Breast epithelium (tissue), 4 donors: ENCODE measurements at regions not wholly inside any gene's neighbourhood (a gene's known extent, or its start where the extent isn't known, plus 50 kb on each side); places are given as distances from the start of the nearest gene placed in this dataset.

Source experiments
- DNase-seq, 2 donors: peaks; one replicate each; pipeline ENCODE4 v3.0.0-alpha.2; 2019; ENCODE audit warnings: low spot score in 2 of 2
- H3K27ac ChIP-seq, 2 donors: fragments of 200-600 bp; sonication (generic) in 1 of 2; one replicate each; pipeline ENCODE4 v1.5.1; 2016 to 2019; ENCODE audit warnings: mild to moderate bottlenecking in 1 of 2
- H3K27me3 ChIP-seq, 2 donors: fragments of 200-600 bp; sonication (generic) in 1 of 2; one replicate each; pipeline versions ENCODE4 v1.5.1 to v1.6.0; 2017 to 2019; ENCODE audit warnings: control low read depth in 1 of 2, mild to moderate bottlenecking in 1 of 2
- H3K36me3 ChIP-seq: fragments of 200-600 bp; one replicate; pipeline ENCODE4 v1.5.1; 2019
- H3K4me1 ChIP-seq, 2 donors: fragments of 200-600 bp; sonication (generic); one replicate each; pipeline ENCODE4 v1.5.1; 2016 to 2019; ENCODE audit warnings: control low read depth in 1 of 2
- H3K4me3 ChIP-seq, 3 donors: fragments of 200-600 bp; sonication (generic); 1 replicate in 2 of 3; 2 replicates in 1 of 3; pipeline ENCODE4 v1.5.1; 2016 to 2019; ENCODE audit warnings: mild to moderate bottlenecking in 3 of 3, moderate library complexity in 2 of 3
- H3K9me3 ChIP-seq, 2 donors: fragments of 200-600 bp; sonication (generic) in 1 of 2; one replicate each; pipeline ENCODE4 v1.5.1; 2016 to 2019; ENCODE audit warnings: control low read depth in 1 of 2
- POLR2A ChIP-seq: fragments of 450-650 bp; IDR thresholded peaks from one replicate; pipeline ENCODE4 v1.6.1; 2016; ENCODE audit warnings: antibody characterized with exemption, mild to moderate bottlenecking, moderate library complexity
- POLR2AphosphoS5 ChIP-seq, 3 donors: sonication (generic); formaldehyde crosslinking; IDR thresholded peaks; one replicate each; pipeline ENCODE4 v1.6.1; 2017; ENCODE audit warnings: antibody characterized with exemption in 3 of 3
- intact Hi-C: fragments of 100-400 bp; cut with DNase I; formaldehyde crosslinking; loops from one replicate; pipeline ENCODE4 v1.15.1; 2023; ENCODE audit warnings: low total_unique reads
- TF ChIP-seq, protein P1 (sequence below), 3 donors: fragments of 450-650 bp; IDR thresholded peaks; one replicate each; pipeline ENCODE4 v1.5.1; 2016 to 2017; ENCODE audit warnings: antibody characterized with exemption in 3 of 3, mild to moderate bottlenecking in 3 of 3, moderate library complexity in 3 of 3

DNA sequence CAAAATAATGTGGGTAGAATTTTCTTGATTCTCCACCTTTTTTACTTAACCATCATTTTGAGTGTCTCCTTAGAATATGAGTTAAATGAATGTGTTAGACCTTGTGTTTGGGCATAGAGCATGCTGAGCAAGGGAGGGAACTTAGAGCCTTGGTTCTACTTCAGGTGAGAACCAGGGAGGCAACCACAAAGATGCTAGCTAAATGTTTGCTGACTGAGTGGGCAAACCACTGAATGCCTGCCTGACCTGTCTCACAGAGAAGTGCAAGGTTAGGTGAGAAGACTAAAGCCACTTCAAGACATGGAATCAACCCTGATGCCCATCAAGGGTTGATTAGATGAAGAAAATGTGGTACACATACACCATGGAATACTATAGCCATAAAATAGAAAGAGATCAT, 242.6 kb upstream of the ZNF32 start:
- Histone ChIP-seq H3K36me3 (no peaks in the 10 kb centered on the region), H3K27ac (no peak overlapping the region), H3K9me3 (no peaks in the 10 kb centered on the region), H3K4me1 (no peaks in the 10 kb centered on the region), H3K27me3 (no peaks in the 10 kb centered on the region), H3K4me3 (no peak overlapping the region)
- no peak for DNase-seq
- TF ChIP-seq, protein P1, sequence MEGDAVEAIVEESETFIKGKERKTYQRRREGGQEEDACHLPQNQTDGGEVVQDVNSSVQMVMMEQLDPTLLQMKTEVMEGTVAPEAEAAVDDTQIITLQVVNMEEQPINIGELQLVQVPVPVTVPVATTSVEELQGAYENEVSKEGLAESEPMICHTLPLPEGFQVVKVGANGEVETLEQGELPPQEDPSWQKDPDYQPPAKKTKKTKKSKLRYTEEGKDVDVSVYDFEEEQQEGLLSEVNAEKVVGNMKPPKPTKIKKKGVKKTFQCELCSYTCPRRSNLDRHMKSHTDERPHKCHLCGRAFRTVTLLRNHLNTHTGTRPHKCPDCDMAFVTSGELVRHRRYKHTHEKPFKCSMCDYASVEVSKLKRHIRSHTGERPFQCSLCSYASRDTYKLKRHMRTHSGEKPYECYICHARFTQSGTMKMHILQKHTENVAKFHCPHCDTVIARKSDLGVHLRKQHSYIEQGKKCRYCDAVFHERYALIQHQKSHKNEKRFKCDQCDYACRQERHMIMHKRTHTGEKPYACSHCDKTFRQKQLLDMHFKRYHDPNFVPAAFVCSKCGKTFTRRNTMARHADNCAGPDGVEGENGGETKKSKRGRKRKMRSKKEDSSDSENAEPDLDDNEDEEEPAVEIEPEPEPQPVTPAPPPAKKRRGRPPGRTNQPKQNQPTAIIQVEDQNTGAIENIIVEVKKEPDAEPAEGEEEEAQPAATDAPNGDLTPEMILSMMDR (IDR thresholded peaks at IDR 0.05): no peak
- TF ChIP-seq POLR2A (no peak), POLR2AphosphoS5 (IDR thresholded peaks at IDR 0.05) (no peak)
- intact Hi-C loops: no loop called here

DNA sequence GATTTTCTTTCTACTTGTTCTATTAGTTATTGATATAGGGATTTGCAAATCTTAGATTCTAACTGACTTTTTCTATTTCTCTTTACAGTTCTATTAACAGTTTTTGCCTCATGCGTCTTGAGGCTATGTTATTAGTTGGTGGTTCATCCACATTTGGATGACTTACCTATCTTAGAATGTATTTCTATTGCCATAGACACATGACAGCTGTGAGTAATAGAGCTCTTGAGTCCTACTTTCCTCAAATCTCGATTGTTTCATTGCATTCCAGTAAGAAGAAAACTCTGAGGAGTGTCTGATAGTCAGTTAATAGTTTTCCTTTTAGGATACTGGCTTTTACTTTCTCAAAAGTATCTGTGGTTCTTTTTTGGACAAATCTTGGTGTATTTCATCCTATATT, 241.4 kb upstream of the ZNF32 start:
- DNase-seq: no peak
- Histone ChIP-seq H3K27ac (no peak overlapping the region), H3K9me3 (no peaks in the 10 kb centered on the region), H3K4me3 (no peak overlapping the region), H3K4me1 (no peaks in the 10 kb centered on the region), H3K27me3 (no peaks in the 10 kb centered on the region), H3K36me3 (no peaks in the 10 kb centered on the region)
- intact Hi-C loops: no loop called here
- TF ChIP-seq, protein P1 (IDR thresholded peaks at IDR 0.05): no peak
- TF ChIP-seq POLR2A (no peak), POLR2AphosphoS5 (IDR thresholded peaks at IDR 0.05) (no peak)

DNA sequence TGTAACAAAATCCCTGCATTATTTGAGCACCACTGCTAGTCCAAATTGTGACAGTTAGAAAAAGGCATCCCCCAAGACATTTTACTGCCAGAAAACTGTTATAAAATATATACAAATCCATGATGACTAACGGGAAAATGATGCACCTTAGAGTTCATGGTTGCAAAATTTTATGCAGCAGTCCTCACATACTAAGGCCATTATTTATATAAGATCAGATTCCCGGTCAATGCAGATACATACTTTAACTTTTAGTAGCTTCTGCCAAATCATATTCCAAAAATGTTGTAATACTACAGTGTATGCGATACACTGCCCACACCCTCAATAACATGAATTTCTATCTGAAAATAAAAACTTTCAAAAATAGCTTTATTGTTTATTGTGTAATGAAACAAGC, 239.9 kb upstream of the ZNF32 start:
- Histone ChIP-seq H3K27ac (no peak overlapping the region), H3K4me3 (no peak overlapping the region), H3K27me3 (no peaks in the 10 kb centered on the region), H3K36me3 (no peaks in the 10 kb centered on the region), H3K9me3 (no peaks in the 10 kb centered on the region), H3K4me1 (no peaks in the 10 kb centered on the region)
- intact Hi-C loops: no loop called here
- DNase-seq: no peak
- TF ChIP-seq POLR2AphosphoS5 (IDR thresholded peaks at IDR 0.05): no peak
- TF ChIP-seq, protein P1 (IDR thresholded peaks at IDR 0.05): no peak

DNA sequence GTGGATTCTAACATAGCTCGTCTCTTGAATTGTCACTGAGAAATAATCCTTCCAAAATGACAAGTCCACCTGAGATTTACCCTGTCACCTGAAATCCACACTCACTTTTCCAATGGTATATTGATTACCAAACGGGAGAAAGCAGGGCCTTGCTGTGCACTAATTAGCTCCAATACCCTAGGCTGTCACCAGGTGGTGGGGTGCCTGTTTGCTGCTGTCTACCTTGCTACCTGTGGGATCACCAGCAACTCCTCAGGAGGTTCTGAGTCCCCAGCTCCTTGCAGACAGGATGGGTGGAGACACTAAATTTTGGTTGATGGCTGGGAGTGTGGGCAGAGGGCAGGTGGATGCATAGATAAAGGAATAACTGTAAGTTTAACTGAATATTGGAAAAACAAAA, 237.2 kb upstream of the ZNF32 start:
- intact Hi-C loops: no loop called here
- TF ChIP-seq POLR2AphosphoS5 (IDR thresholded peaks at IDR 0.05) (no peak), POLR2A (no peak)
- TF ChIP-seq, protein P1 (IDR thresholded peaks at IDR 0.05): no peak
- H3K4me3 ChIP-seq: no peak overlapping the region
- H3K27me3 ChIP-seq: no peaks in the 10 kb centered on the region
- no peaks in the 10 kb centered on the region for H3K4me1 ChIP-seq
- no peaks in the 10 kb centered on the region for H3K9me3 ChIP-seq
- no peaks in the 10 kb centered on the region for H3K36me3 ChIP-seq
- H3K27ac ChIP-seq: no peak overlapping the region
- DNase-seq: no peak

DNA sequence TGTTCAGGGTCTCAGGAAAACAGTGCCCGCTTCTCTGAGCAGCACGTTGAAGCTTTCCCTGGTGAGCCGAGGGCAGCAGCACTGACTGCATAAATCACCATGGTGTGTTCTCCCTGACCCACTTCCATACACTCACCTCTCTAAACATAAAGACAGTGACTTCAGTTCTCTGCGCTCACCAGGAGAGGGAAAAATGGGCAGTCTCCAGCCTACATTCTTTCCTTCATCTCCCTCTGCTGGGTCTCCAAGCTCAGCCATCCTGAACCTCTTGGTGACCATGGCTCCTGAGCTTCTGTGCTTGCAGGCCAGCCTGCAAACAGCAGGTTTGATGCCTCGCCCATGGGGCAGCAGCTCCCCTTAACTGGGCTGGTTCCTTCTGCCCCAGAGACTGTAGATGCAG, 236.6 kb upstream of the ZNF32 start:
- Histone ChIP-seq H3K4me3 (no peak overlapping the region), H3K27ac (no peak overlapping the region), H3K4me1 (no peaks in the 10 kb centered on the region), H3K9me3 (no peaks in the 10 kb centered on the region), H3K27me3 (no peaks in the 10 kb centered on the region), H3K36me3 (no peaks in the 10 kb centered on the region)
- DNase-seq: no peak
- no peak for TF ChIP-seq POLR2AphosphoS5 (IDR thresholded peaks at IDR 0.05)
- no peak for TF ChIP-seq POLR2A
- TF ChIP-seq, protein P1 (IDR thresholded peaks at IDR 0.05): no peak
- intact Hi-C loops: no loop called here
